Left forelimb (tissue), 1 donor: ENCODE measurements at regions not wholly inside any gene's neighbourhood (a gene's known extent, or its start where the extent isn't known, plus 50 kb on each side); places are given as distances from the start of the nearest gene placed in this dataset.
"Not testable (repeated sequence)": the region's sequence is repeated elsewhere in the genome, so short reads cannot be mapped to it uniquely, and the experiment has no call there.

Experiments
- DNase-seq: peaks from one replicate; pipeline ENCODE4 v3.0.0-alpha.2; 2018; ENCODE audit warnings: low spot score

- DNase-seq = no peak
Observed at GRCh38 chr12:131250028-131250950, 296.6 kb downstream of the ADGRD1 start.

GRCh38 chr12:131250951-131251315 lies 297.2 kb downstream of the ADGRD1 start:
- DNase-seq = no peak

GRCh38 chr12:131251336-131252101 lies 297.8 kb downstream of the ADGRD1 start:
- no peak for DNase-seq

GRCh38 chr12:131253376-131254026 lies 299.8 kb downstream of the ADGRD1 start:
- no peak for DNase-seq

- no peak for DNase-seq
Observed at GRCh38 chr12:131254374-131254773, 300.7 kb downstream of the ADGRD1 start.

GRCh38 chr12:131258398-131258797 lies 304.7 kb downstream of the ADGRD1 start:
- DNase-seq = no peak

GRCh38 chr12:131260251-131260905 lies 306.7 kb downstream of the ADGRD1 start:
- DNase-seq = no peak

- no peak for DNase-seq
Observed at GRCh38 chr12:131260954-131261353, 307.2 kb downstream of the ADGRD1 start.

- no peak for DNase-seq
Observed at GRCh38 chr12:131261906-131262305, 308.2 kb downstream of the ADGRD1 start.

GRCh38 chr12:131263626-131264025 lies 309.9 kb downstream of the ADGRD1 start:
- no peak for DNase-seq

- no peak for DNase-seq
Observed at GRCh38 chr12:131264635-131265034, 310.9 kb downstream of the ADGRD1 start.

GRCh38 chr12:131266591-131267467 lies 313.1 kb downstream of the ADGRD1 start:
- DNase-seq = no peak

GRCh38 chr12:131267576-131267975 lies 313.9 kb downstream of the ADGRD1 start:
- no peak for DNase-seq

GRCh38 chr12:131268123-131268522 lies 314.4 kb downstream of the ADGRD1 start:
- DNase-seq = not testable (repeated sequence)

GRCh38 chr12:131268571-131268970 lies 314.9 kb downstream of the ADGRD1 start:
- DNase-seq = not testable (repeated sequence)

- no peak for DNase-seq
Observed at GRCh38 chr12:131269551-131269950, 315.8 kb downstream of the ADGRD1 start.

GRCh38 chr12:131269977-131270376 lies 316.3 kb downstream of the ADGRD1 start:
- not testable (repeated sequence) for DNase-seq

- no peak for DNase-seq
Observed at GRCh38 chr12:131271724-131272123, 318.0 kb downstream of the ADGRD1 start.

- not testable (repeated sequence) for DNase-seq
Observed at GRCh38 chr12:131272283-131272814, 318.6 kb downstream of the ADGRD1 start.

GRCh38 chr12:131273291-131273845 lies 319.7 kb downstream of the ADGRD1 start:
- no peak for DNase-seq
